Osteocyte (in vitro differentiated cells): ENCODE measurements at regions not wholly inside any gene's neighbourhood (a gene's known extent, or its start where the extent isn't known, plus 50 kb on each side); places are given as distances from the start of the nearest gene placed in this dataset.
"Not testable (repeated sequence)": the region's sequence is repeated elsewhere in the genome, so short reads cannot be mapped to it uniquely, and the experiment has no call there.

Experiments used
- DNase-seq: peaks from one replicate; pipeline ENCODE4 v3.0.0; 2021; ENCODE audit warnings: mixed read lengths; ENCODE audit not compliant: unreplicated experiment; ENCODE audit errors: extremely low spot score
- H3K27ac Mint-ChIP-seq: one replicate; pipeline ENCODE4 v1.8.0; 2021; ENCODE audit warnings: mild to moderate bottlenecking, mixed read lengths; ENCODE audit not compliant: unreplicated experiment
- H3K27me3 Mint-ChIP-seq: one replicate; pipeline ENCODE4 v1.8.0; 2021; ENCODE audit warnings: mixed read lengths; ENCODE audit not compliant: unreplicated experiment
- H3K36me3 Mint-ChIP-seq: one replicate; pipeline ENCODE4 v1.8.0; 2021; ENCODE audit warnings: mixed read lengths; ENCODE audit not compliant: unreplicated experiment
- H3K4me1 Mint-ChIP-seq: one replicate; pipeline ENCODE4 v1.8.0; 2021; ENCODE audit warnings: mixed read lengths; ENCODE audit not compliant: unreplicated experiment
- H3K4me3 Mint-ChIP-seq: one replicate; pipeline ENCODE4 v1.8.0; 2021; ENCODE audit warnings: mild to moderate bottlenecking, moderate library complexity, mixed read lengths; ENCODE audit not compliant: unreplicated experiment
- H3K9me3 Mint-ChIP-seq: one replicate; pipeline ENCODE4 v1.8.0; 2021; ENCODE audit warnings: mixed read lengths; ENCODE audit not compliant: unreplicated experiment
- TF ChIP-seq, protein P1 (sequence below): fragments of 200-600 bp; sonication (generic); IDR thresholded peaks from 2 replicates; pipeline ENCODE4 v1.5.0; 2021; ENCODE audit warnings: antibody characterized with exemption, mild to moderate bottlenecking, moderate library complexity

DNA sequence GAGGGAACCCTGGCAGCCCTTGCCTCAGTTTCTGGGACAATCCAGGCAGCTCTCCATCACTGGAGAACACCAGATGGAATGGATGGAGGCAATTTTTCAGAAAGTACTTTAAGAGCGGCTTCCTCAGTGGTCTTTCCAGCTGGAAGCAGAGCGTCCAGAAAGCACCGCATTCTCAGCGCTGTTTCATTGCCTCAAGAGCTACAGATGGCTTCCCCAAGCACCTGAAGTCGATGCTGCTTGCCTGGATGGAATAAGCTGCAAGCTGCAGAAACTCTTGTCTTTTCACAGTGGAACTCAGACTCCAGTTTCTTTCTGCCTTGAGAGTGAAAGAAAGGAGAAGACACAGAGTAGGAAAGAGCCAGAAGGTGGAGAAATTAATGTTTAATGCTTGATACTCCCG is 766.9 kb downstream of the TDRD15 start:
- no peak overlapping the region for H3K4me3 Mint-ChIP-seq
- H3K36me3 Mint-ChIP-seq, result no peaks in the 10 kb centered on the region
- no peaks in the 10 kb centered on the region for H3K27me3 Mint-ChIP-seq
- no peaks in the 10 kb centered on the region for H3K4me1 Mint-ChIP-seq
- TF ChIP-seq, protein P1, sequence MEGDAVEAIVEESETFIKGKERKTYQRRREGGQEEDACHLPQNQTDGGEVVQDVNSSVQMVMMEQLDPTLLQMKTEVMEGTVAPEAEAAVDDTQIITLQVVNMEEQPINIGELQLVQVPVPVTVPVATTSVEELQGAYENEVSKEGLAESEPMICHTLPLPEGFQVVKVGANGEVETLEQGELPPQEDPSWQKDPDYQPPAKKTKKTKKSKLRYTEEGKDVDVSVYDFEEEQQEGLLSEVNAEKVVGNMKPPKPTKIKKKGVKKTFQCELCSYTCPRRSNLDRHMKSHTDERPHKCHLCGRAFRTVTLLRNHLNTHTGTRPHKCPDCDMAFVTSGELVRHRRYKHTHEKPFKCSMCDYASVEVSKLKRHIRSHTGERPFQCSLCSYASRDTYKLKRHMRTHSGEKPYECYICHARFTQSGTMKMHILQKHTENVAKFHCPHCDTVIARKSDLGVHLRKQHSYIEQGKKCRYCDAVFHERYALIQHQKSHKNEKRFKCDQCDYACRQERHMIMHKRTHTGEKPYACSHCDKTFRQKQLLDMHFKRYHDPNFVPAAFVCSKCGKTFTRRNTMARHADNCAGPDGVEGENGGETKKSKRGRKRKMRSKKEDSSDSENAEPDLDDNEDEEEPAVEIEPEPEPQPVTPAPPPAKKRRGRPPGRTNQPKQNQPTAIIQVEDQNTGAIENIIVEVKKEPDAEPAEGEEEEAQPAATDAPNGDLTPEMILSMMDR, result no peak
- DNase-seq, result no peak
- H3K27ac Mint-ChIP-seq, result no peak overlapping the region
- peaks cover 10% of the 10 kb centered on the region for H3K9me3 Mint-ChIP-seq

DNA sequence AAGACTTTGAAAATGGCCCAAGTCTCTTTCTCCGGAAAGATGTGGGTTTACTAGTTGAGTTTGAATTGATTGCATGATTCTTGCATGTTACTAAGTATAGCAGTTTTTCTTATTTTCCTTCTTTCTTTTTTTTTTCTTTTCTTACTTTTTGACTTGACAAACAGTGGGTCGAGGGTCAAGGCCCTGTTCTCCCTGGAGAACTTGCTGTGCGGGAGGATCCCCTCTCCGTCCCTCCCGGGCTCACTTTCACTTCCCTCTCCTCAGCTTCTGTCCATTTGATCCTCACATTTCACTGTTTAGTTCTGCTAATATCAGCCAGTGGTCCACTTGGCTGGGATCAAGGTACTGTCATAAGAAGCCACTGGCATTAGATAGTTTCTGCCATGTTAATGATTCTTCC is 767.4 kb downstream of the TDRD15 start:
- TF ChIP-seq, protein P1, result no peak
- no peak overlapping the region for H3K4me3 Mint-ChIP-seq
- peaks cover 8% of the 10 kb centered on the region for H3K9me3 Mint-ChIP-seq
- H3K27me3 Mint-ChIP-seq, result no peaks in the 10 kb centered on the region
- no peaks in the 10 kb centered on the region for H3K36me3 Mint-ChIP-seq
- H3K27ac Mint-ChIP-seq, result no peak overlapping the region
- DNase-seq, result no peak
- no peaks in the 10 kb centered on the region for H3K4me1 Mint-ChIP-seq

DNA sequence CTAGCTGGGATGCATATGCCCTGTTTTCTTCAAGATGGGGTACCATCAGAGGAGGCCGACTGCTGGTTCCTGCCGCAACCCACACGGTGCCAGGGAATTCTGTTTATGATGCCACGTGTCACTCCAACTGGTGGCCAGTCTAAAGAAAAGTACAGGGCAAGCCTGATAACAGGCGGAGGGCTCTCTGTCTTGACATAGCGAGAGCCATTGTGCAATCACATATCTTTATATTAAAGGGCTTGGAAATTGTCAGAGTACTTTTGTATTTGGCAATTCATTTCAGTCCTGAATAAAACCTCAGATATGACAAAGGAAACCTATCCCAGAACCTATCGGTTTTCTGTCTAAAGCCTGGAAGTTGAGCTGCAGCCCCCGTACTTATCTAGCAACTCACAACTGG is 768.4 kb downstream of the TDRD15 start:
- H3K36me3 Mint-ChIP-seq, result no peaks in the 10 kb centered on the region
- no peaks in the 10 kb centered on the region for H3K9me3 Mint-ChIP-seq
- H3K4me1 Mint-ChIP-seq, result no peaks in the 10 kb centered on the region
- DNase-seq, result no peak
- H3K27me3 Mint-ChIP-seq, result no peaks in the 10 kb centered on the region
- TF ChIP-seq, protein P1, result no peak
- no peak overlapping the region for H3K27ac Mint-ChIP-seq
- no peak overlapping the region for H3K4me3 Mint-ChIP-seq

DNA sequence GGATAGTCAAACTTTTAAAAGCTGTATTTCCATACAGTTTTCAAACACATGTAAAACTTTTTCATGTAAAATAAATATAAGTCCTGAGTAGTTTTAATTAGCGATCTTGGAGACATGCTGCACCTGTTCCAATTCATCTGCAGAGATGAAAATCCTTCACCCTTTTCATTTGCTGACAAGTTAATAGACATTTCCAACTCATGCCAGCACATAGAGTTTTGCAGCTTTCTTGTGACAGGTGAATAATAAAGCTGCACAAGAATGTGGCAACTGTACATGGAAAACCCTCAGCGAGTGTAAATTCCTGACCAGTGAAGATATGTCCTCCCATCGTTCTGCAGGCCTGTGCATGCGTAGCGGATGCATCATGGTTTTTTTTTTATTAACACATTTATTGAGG is 771.4 kb downstream of the TDRD15 start:
- Mint-ChIP-seq H3K4me3 (no peak overlapping the region), H3K36me3 (no peaks in the 10 kb centered on the region)

DNA sequence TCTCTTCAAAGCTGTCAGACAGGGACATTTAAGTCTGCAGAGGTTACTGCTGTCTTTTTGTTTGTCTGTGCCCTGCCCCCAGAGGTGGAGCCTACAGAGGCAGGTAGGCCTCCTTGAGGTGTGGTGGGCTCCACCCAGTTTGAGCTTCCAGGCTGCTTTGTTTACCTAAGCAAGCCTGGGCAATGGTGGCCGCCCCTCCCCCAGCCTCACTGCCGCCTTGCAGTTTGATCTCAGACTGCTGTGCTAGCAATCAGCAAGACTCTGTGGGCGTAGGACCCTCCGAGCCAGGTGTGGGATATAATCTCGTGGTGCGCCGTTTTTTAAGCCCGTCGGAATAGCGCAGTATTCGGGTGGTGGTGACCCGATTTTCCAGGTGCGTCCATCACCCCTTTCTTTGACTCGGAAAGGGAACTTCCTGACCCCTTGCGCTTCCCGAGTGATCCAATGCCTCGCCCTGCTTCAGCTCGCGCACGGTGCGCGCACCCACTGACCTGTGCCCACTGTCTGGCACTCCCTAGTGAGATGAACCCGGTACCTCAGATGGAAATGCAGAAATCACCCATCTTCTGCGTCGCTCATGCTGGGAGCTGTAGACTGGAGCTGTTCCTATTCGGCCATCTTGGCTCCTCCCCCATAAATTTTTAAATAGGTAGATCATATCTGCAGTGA is 785.1 kb downstream of the TDRD15 start:
- H3K27ac Mint-ChIP-seq, H3K27me3 Mint-ChIP-seq, H3K4me1 Mint-ChIP-seq, H3K4me3 Mint-ChIP-seq, DNase-seq, H3K36me3 Mint-ChIP-seq: not testable (repeated sequence)
- peaks cover 24% of the 10 kb centered on the region for H3K9me3 Mint-ChIP-seq

More for the DNA sequence above, 771.4 kb downstream of the TDRD15 start:
- TF ChIP-seq, protein P1, result no peak
- DNase-seq, result no peak
- H3K27ac Mint-ChIP-seq, result no peak overlapping the region
- H3K4me1 Mint-ChIP-seq, result no peaks in the 10 kb centered on the region
- H3K27me3 Mint-ChIP-seq, result no peaks in the 10 kb centered on the region
- H3K9me3 Mint-ChIP-seq, result no peaks in the 10 kb centered on the region
